ENCODE measurements at regions not wholly inside any gene's neighbourhood (a gene's known extent, or its start where the extent isn't known, plus 50 kb on each side); places are given as distances from the start of the nearest gene placed in this dataset.

GRCh38 chr6:167409079-167409478, 84.2 kb downstream of the TTLL2 start:
- Histone ChIP-seq H3K27ac (no peak overlapping the region), H3K9me3 (no peaks in the 10 kb centered on the region), H3K36me3 (no peaks in the 10 kb centered on the region), H3K27me3 (peaks cover 0 to 8% (median 0%) of the 10 kb centered on the region in 4 donors), H3K4me3 (no peak overlapping the region), H3K4me1 (no peaks in the 10 kb centered on the region)
- no peak for DNase-seq
- WGBS, 2 donors, result 74 to 95% methylated on average over 2 to 11 of the region's 11 CpGs
- TF ChIP-seq CTCF (IDR thresholded peaks at IDR 0.05), result no peak
- no peak for TF ChIP-seq POLR2A (IDR thresholded peaks at IDR 0.05)
- intact Hi-C loops (cut with DNase I), result no loop called here

- Histone ChIP-seq H3K27me3 (peaks cover 0 to 5% (median 0%) of the 10 kb centered on the region in 4 donors), H3K36me3 (no peaks in the 10 kb centered on the region), H3K9me3 (no peaks in the 10 kb centered on the region), H3K4me1 (no peaks in the 10 kb centered on the region), H3K27ac (no peak overlapping the region), H3K4me3 (no peak overlapping the region)
- no peak for DNase-seq
- no peak for TF ChIP-seq POLR2A (IDR thresholded peaks at IDR 0.05)
- no peak for TF ChIP-seq CTCF (IDR thresholded peaks at IDR 0.05)
- WGBS, 2 donors, result 83% methylated on average over 2 of the region's 6 CpGs; no CpG with 5 or more reads in 1 of the 2 donors
- intact Hi-C loops (cut with DNase I), result no loop called here
These were observed 84.8 kb downstream of the TTLL2 start for GRCh38 chr6:167409694-167410093.

- no peak overlapping the region for H3K4me3 ChIP-seq
- H3K36me3 ChIP-seq, result no peaks in the 10 kb centered on the region
- TF ChIP-seq CTCF (IDR thresholded peaks at IDR 0.05) (no peak), POLR2A (IDR thresholded peaks at IDR 0.05) (no peak)
- H3K27me3 ChIP-seq, result peaks cover 0 to 2% (median 0%) of the 10 kb centered on the region in 4 donors
- DNase-seq, result no peak
- WGBS, 2 donors, result 33 to 54% methylated on average over 6 to 8 of the region's 9 CpGs
- H3K27ac ChIP-seq, result no peak overlapping the region
- intact Hi-C loops (cut with DNase I), result no loop called here
- no peaks in the 10 kb centered on the region for H3K4me1 ChIP-seq
- H3K9me3 ChIP-seq, result no peaks in the 10 kb centered on the region
These were observed 85.6 kb downstream of the TTLL2 start for GRCh38 chr6:167410462-167410861.

GRCh38 chr6:167412506-167412905, 87.6 kb downstream of the TTLL2 start:
- 58 to 64% methylated on average over 5 of the region's 5 CpGs for WGBS, 2 donors
- intact Hi-C loops (cut with DNase I), result no loop called here
- no peak for DNase-seq
- no peak overlapping the region for H3K27ac ChIP-seq
- peaks cover 0 to 2% (median 0%) of the 10 kb centered on the region in 4 donors for H3K27me3 ChIP-seq
- H3K4me3 ChIP-seq, result no peak overlapping the region
- no peaks in the 10 kb centered on the region for H3K9me3 ChIP-seq
- no peaks in the 10 kb centered on the region for H3K36me3 ChIP-seq
- no peak for TF ChIP-seq CTCF (IDR thresholded peaks at IDR 0.05)
- TF ChIP-seq POLR2A (IDR thresholded peaks at IDR 0.05), result no peak
- H3K4me1 ChIP-seq, result no peaks in the 10 kb centered on the region

GRCh38 chr6:167415441-167415961, 90.6 kb downstream of the TTLL2 start:
- no peak overlapping the region for H3K4me3 ChIP-seq
- peaks cover 0 to 7% (median 0%) of the 10 kb centered on the region in 4 donors for H3K27me3 ChIP-seq
- TF ChIP-seq POLR2A (IDR thresholded peaks at IDR 0.05) (no peak), CTCF (IDR thresholded peaks at IDR 0.05) (no peak)
- no peaks in the 10 kb centered on the region for H3K4me1 ChIP-seq
- H3K27ac ChIP-seq, result no peak overlapping the region
- intact Hi-C loops (cut with DNase I), result no loop called here
- H3K9me3 ChIP-seq, result no peaks in the 10 kb centered on the region
- 56 to 86% methylated on average over 1 to 7 of the region's 18 CpGs for WGBS, 2 donors
- H3K36me3 ChIP-seq, result no peaks in the 10 kb centered on the region
- DNase-seq, result no peak
